ENCODE measurements at regions not wholly inside any gene's neighbourhood (a gene's known extent, or its start where the extent isn't known, plus 50 kb on each side); places are given as distances from the start of the nearest gene placed in this dataset.

- no peaks in the 10 kb centered on the region for H3K27me3 ChIP-seq (ENCODE audit: control insufficient read depth, extremely low read depth, insufficient read depth, low read length)
- no peaks in the 10 kb centered on the region for H3K9me3 ChIP-seq (ENCODE audit: control insufficient read depth, low read depth, low read length)
- H3K4me3 ChIP-seq (ENCODE audit: control insufficient read depth in 2 of 3, extremely low read depth in 1 of 3, insufficient read depth in 2 of 3, low read depth in 1 of 3, low read length in 3 of 3) = no peak overlapping the region
- FAIRE-seq = no peak
- DNase-seq (ENCODE audit: low read depth, low spot score) = no peak
- no peaks in the 10 kb centered on the region for H3K79me2 ChIP-seq (ENCODE audit: control insufficient read depth, insufficient read depth, low read length)
- H2AFZ ChIP-seq (ENCODE audit: control insufficient read depth, low read length) = no peak overlapping the region
- TF ChIP-seq EZH2 (IDR thresholded peaks at IDR 0.05; ENCODE audit: low read length) (no peak), CTCF (optimal IDR thresholded peaks at IDR 0.05 in 1 of 3, IDR thresholded peaks at IDR 0.05 in 1 of 3, conservative IDR thresholded peaks at IDR 0.05 in 1 of 3; ENCODE audit: extremely low read depth in 1 of 3, insufficient read depth in 2 of 3, low read length in 3 of 3) (no peak)
- no peak overlapping the region for H3K27ac ChIP-seq (ENCODE audit: control insufficient read depth, insufficient read depth, low read length)
- no peaks in the 10 kb centered on the region for H3K36me3 ChIP-seq (ENCODE audit: control insufficient read depth in 2 of 2, extremely low read depth in 1 of 2, insufficient read depth in 2 of 2, low read length in 2 of 2)
- peaks cover 6% of the 10 kb centered on the region for H3K4me1 ChIP-seq (ENCODE audit: control insufficient read depth, extremely low read depth, insufficient read depth, low read length)
- dilution Hi-C loops (cut with MboI; ENCODE audit: extremely low pct_ligation_motif_present, low sequenced_read_pairs) = no loop called here
- no peak overlapping the region for H3K4me2 ChIP-seq (ENCODE audit: control insufficient read depth, extremely low read depth, insufficient read depth, low read depth, low read length)
- H3K9ac ChIP-seq (ENCODE audit: control insufficient read depth, extremely low read depth, insufficient read depth, low read length) = no peak overlapping the region
- no peaks in the 10 kb centered on the region for H3K9me1 ChIP-seq (ENCODE audit: control insufficient read depth, extremely low read depth, insufficient read depth, low read length)
- no peaks in the 10 kb centered on the region for H4K20me1 ChIP-seq (ENCODE audit: control insufficient read depth, extremely low read depth, insufficient read depth, low read length)
Observed at GRCh38 chr7:92964141-92964540, 127.8 kb upstream of the CDK6 start.

- Histone ChIP-seq H3K36me3 (ENCODE audit: control insufficient read depth in 2 of 2, extremely low read depth in 1 of 2, insufficient read depth in 2 of 2, low read length in 2 of 2) (no peaks in the 10 kb centered on the region), H3K4me3 (ENCODE audit: control insufficient read depth in 2 of 3, extremely low read depth in 1 of 3, insufficient read depth in 2 of 3, low read depth in 1 of 3, low read length in 3 of 3) (no peak overlapping the region), H3K9me1 (ENCODE audit: control insufficient read depth, extremely low read depth, insufficient read depth, low read length) (no peaks in the 10 kb centered on the region), H4K20me1 (ENCODE audit: control insufficient read depth, extremely low read depth, insufficient read depth, low read length) (no peaks in the 10 kb centered on the region), H2AFZ (ENCODE audit: control insufficient read depth, low read length) (no peak overlapping the region), H3K9me3 (ENCODE audit: control insufficient read depth, low read depth, low read length) (no peaks in the 10 kb centered on the region), H3K27ac (ENCODE audit: control insufficient read depth, insufficient read depth, low read length) (no peak overlapping the region), H3K4me1 (ENCODE audit: control insufficient read depth, extremely low read depth, insufficient read depth, low read length) (peaks cover 4% of the 10 kb centered on the region), H3K4me2 (ENCODE audit: control insufficient read depth, extremely low read depth, insufficient read depth, low read depth, low read length) (no peak overlapping the region), H3K79me2 (ENCODE audit: control insufficient read depth, insufficient read depth, low read length) (no peaks in the 10 kb centered on the region), H3K27me3 (ENCODE audit: control insufficient read depth, extremely low read depth, insufficient read depth, low read length) (no peaks in the 10 kb centered on the region), H3K9ac (ENCODE audit: control insufficient read depth, extremely low read depth, insufficient read depth, low read length) (no peak overlapping the region)
- FAIRE-seq = no peak
- DNase-seq (ENCODE audit: low read depth, low spot score) = no peak
- dilution Hi-C loops (cut with MboI; ENCODE audit: extremely low pct_ligation_motif_present, low sequenced_read_pairs) = no loop called here
- TF ChIP-seq CTCF (optimal IDR thresholded peaks at IDR 0.05 in 1 of 3, IDR thresholded peaks at IDR 0.05 in 1 of 3, conservative IDR thresholded peaks at IDR 0.05 in 1 of 3; ENCODE audit: extremely low read depth in 1 of 3, insufficient read depth in 2 of 3, low read length in 3 of 3) (no peak), EZH2 (IDR thresholded peaks at IDR 0.05; ENCODE audit: low read length) (no peak)
Observed at GRCh38 chr7:92963566-92963965, 127.2 kb upstream of the CDK6 start.

All from keratinocyte (primary cell).